ENCODE measurements at regions not wholly inside any gene's neighbourhood (a gene's known extent, or its start where the extent isn't known, plus 50 kb on each side); places are given as distances from the start of the nearest gene placed in this dataset.

DNA sequence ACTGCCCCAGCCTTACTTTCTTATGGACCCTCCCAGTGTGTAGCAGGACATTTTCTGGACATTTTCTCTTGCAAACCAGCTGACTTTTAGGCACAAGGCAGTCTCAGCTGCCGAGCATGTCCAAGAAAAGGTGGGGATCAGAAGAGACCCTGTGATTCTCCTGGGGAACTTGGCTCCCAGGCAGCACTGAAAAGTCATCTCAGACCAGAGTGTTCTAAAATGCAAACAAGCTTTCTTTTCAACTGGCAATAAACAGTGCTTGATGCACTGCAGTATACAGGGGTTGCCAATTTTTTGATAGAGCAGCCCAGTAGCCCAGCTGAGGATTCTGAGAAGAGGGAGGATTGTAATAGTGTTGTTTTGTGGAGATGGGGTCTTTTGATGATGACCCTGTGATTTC is 168.0 kb upstream of the PHYHIPL start:
- Mint-ChIP-seq H3K27ac (no peak overlapping the region), H3K27me3 (no peaks in the 10 kb centered on the region), H3K4me1 (ENCODE audit: unreplicated experiment) (peaks cover 29% of the 10 kb centered on the region)

DNA sequence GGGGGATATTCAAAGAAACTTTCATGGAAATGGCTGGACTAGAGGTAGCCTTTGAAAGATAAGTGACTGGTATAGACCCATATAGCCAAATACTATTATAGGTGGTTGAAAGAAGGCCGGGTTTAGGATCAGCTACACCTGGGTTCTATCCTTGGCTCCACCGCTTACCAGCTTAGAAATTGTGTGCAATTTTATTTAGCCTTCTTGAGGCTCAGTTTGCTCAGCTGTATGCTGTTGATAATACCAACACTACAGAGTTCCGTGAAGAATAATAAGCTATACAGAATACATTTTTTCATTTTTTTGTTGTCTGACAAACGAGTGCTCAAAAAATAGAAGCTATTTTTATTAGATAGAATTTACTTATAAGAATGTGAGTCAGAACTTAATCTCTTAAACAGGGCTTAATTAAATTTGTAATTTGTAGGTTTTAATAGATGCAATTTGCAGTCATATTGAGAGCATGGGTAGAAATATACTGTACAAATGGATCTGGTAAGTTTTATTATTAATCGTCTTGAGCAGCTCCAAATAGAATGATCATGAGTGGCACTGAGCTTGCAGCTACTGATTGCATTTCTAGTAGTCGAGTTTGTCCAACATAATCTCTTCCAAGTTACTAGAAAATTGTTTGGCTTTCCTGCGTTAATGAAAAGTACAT is 164.3 kb upstream of the PHYHIPL start:
- H3K36me3 Mint-ChIP-seq: no peaks in the 10 kb centered on the region
- TF ChIP-seq, protein P1, sequence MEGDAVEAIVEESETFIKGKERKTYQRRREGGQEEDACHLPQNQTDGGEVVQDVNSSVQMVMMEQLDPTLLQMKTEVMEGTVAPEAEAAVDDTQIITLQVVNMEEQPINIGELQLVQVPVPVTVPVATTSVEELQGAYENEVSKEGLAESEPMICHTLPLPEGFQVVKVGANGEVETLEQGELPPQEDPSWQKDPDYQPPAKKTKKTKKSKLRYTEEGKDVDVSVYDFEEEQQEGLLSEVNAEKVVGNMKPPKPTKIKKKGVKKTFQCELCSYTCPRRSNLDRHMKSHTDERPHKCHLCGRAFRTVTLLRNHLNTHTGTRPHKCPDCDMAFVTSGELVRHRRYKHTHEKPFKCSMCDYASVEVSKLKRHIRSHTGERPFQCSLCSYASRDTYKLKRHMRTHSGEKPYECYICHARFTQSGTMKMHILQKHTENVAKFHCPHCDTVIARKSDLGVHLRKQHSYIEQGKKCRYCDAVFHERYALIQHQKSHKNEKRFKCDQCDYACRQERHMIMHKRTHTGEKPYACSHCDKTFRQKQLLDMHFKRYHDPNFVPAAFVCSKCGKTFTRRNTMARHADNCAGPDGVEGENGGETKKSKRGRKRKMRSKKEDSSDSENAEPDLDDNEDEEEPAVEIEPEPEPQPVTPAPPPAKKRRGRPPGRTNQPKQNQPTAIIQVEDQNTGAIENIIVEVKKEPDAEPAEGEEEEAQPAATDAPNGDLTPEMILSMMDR (conservative IDR thresholded peaks at IDR 0.05): no peak
- H3K4me1 Mint-ChIP-seq (ENCODE audit: unreplicated experiment): peaks cover 17% of the 10 kb centered on the region
- no peak for DNase-seq (ENCODE audit: extremely low spot score, unreplicated experiment)
- H3K27ac Mint-ChIP-seq: no peak overlapping the region
- H3K9me3 Mint-ChIP-seq: no peaks in the 10 kb centered on the region
- no peak overlapping the region for H3K4me3 Mint-ChIP-seq
- H3K27me3 Mint-ChIP-seq: no peaks in the 10 kb centered on the region

More for the DNA sequence above, 168.0 kb upstream of the PHYHIPL start:
- H3K4me3 Mint-ChIP-seq: no peak overlapping the region
- DNase-seq (ENCODE audit: extremely low spot score, unreplicated experiment): no peak
- TF ChIP-seq, protein P1 (conservative IDR thresholded peaks at IDR 0.05): no peak
- no peaks in the 10 kb centered on the region for H3K9me3 Mint-ChIP-seq
- H3K36me3 Mint-ChIP-seq: no peaks in the 10 kb centered on the region

DNA sequence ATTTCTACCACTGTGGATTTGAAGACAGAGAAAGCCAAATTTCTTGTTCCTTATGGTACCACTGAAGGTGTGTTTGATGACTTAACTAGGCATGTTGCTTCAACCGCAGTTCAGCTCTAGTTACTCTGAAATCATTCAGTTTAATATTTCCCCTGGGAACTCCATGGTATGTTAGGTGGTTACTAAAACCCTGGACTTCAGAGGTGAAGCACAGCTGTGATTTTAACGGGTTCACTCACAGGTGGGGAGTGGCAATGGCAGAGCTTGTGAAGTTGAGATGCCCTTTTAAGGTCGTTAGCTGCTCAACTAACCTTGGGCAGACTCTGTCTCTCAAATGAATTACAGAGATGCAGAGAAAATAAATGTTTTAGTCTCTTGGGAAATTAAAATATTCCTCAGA is 163.6 kb upstream of the PHYHIPL start:
- Mint-ChIP-seq H3K4me3 (no peak overlapping the region), H3K27me3 (no peaks in the 10 kb centered on the region), H3K27ac (no peak overlapping the region), H3K4me1 (ENCODE audit: unreplicated experiment) (peaks cover 10% of the 10 kb centered on the region), H3K36me3 (no peaks in the 10 kb centered on the region), H3K9me3 (no peaks in the 10 kb centered on the region)
- TF ChIP-seq, protein P1 (conservative IDR thresholded peaks at IDR 0.05): no peak
- no peak for DNase-seq (ENCODE audit: extremely low spot score, unreplicated experiment)

DNA sequence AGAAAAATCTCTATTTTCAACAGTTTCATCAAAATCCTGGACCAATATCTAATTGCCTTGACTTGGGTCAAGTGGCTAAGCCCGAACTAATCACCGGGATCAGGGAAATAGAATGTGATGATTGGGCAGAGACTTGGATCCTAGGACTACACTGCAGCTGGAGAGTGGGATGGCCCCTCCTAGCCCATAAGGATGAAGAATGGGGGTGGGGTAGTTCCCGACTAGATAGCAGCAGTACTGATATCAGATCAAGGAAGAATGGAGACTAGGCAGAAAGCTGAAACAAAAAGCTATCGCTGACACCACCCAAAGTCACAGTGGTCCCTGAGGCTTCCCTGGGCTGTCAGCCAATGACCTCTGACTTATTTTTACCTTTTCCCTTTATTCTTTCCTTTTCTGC is 160.4 kb upstream of the PHYHIPL start:
- H3K4me1 Mint-ChIP-seq (ENCODE audit: unreplicated experiment): peaks cover 3% of the 10 kb centered on the region
- TF ChIP-seq, protein P1 (conservative IDR thresholded peaks at IDR 0.05): no peak
- no peaks in the 10 kb centered on the region for H3K36me3 Mint-ChIP-seq
- no peak overlapping the region for H3K27ac Mint-ChIP-seq
- DNase-seq (ENCODE audit: extremely low spot score, unreplicated experiment): no peak
- H3K9me3 Mint-ChIP-seq: no peaks in the 10 kb centered on the region
- H3K27me3 Mint-ChIP-seq: no peaks in the 10 kb centered on the region
- H3K4me3 Mint-ChIP-seq: no peak overlapping the region

DNA sequence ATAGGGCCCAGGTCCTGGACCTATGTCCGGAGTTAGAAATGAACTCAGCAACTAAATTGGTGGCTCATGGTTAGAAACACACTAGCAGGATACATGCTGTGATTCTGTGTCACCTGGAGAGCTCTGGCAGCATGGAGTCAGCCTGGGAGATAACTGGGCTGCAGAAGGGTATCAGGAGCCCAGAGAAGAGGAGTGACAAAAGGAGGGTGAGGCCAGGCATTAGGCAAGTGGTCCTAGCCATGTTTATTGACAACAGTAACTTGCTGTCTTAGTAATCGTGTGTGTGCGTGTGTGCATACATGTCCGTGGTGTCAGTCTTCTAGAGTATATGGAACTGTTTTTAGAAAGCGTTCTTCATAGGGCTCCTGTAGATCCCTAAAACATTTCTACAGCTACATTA is 157.5 kb upstream of the PHYHIPL start:
- Mint-ChIP-seq H3K27me3 (no peaks in the 10 kb centered on the region), H3K36me3 (no peaks in the 10 kb centered on the region), H3K4me3 (no peak overlapping the region), H3K4me1 (ENCODE audit: unreplicated experiment) (peaks cover 3% of the 10 kb centered on the region), H3K27ac (no peak overlapping the region), H3K9me3 (no peaks in the 10 kb centered on the region)
- no peak for DNase-seq (ENCODE audit: extremely low spot score, unreplicated experiment)
- TF ChIP-seq, protein P1 (conservative IDR thresholded peaks at IDR 0.05): no peak
